Suppressor macrophage treated with lipopolysaccharide for 4 hours (primary cell): ENCODE measurements at regions not wholly inside any gene's neighbourhood (a gene's known extent, or its start where the extent isn't known, plus 50 kb on each side); places are given as distances from the start of the nearest gene placed in this dataset.
"Not testable (repeated sequence)": the region's sequence is repeated elsewhere in the genome, so short reads cannot be mapped to it uniquely, and the experiment has no call there.

Experiments
- DNase-seq: peaks from one replicate; pipeline ENCODE4 v3.0.0-alpha.2; 2020

DNA sequence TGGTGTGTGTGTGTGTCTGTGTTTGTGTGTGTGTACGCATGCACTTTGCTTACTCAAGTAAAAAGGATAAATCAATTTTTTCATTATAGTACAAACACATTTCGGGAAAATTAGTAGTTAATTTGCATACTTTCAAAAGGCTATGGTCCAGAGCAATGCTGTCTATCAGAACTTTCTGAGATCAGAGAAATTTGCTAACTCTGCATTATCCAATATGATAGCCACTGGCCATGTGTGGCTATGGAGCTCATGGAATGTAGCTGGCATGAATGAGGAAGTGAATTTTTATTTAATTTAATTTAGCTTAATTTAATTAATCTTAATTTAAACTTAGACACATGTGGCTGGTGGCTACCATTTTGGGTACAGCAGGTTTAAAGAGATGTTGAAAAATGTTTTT, 289.6 kb downstream of the MAT2B start:
- DNase-seq = no peak

DNA sequence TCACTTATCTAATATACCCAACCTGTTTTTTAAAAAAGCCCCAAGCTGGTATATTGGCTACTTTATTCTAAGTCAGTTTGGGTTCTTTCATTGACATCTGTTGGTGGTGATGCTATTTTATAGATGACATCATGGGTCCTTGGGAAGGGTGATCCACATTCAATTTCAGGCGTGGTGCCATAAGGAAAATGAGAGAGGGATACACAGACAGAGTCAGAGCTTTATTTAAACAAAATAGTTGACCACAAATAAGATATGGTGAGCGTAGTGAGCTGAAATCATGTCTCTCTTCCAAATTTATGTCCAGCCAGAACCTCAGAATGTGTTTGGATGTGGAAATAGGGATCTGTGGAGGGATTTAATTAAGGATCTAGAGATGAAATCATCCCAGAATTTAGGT, 302.4 kb downstream of the MAT2B start:
- no peak for DNase-seq

- no peak for DNase-seq
Measured at GRCh38 chr5:163809473-163809872, 304.1 kb downstream of the MAT2B start.

DNA sequence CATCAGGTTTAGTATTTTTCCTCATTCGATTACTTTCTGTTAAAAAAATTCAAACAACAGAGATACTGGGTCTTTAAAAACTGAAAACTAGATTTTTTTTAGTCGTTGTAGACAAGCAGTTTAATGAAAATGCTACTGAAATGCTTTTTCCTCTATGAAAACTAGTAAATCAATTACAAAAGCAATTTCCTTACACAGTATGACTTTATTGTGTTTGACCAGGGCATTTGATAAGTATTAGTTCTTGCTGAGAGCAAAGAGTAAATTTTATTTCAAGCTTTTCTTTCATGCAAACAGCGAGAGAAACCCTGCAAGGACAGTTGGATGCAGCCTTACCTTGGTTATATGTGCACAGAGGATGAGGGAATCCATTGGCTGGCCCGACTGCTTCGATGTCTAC, 308.5 kb downstream of the MAT2B start:
- no peak for DNase-seq

GRCh38 chr5:163815240-163815791, 309.9 kb downstream of the MAT2B start:
- DNase-seq = no peak

DNA sequence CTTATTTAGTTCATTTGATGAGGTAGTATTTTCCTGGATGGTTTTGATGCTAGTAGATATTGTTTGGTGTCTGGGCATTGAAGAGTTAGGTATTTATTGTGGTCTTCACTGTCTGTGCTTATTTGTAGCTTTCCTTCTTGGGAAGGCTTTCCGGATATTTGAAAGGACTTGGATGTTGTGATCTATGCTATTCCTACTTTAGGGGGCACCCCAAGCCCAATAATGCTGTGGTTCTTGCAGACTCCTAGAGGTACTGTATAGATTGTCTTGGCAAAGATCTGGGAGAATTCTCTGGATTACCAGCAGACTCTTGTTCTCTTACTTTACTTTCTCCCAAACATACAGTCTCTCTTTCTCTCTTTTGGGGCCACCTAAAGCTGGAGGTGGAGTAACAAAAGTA, 315.7 kb downstream of the MAT2B start:
- peak; percentile 3 for DNase-seq

- no peak for DNase-seq
Measured at GRCh38 chr5:163822548-163822947, 317.1 kb downstream of the MAT2B start.

DNA sequence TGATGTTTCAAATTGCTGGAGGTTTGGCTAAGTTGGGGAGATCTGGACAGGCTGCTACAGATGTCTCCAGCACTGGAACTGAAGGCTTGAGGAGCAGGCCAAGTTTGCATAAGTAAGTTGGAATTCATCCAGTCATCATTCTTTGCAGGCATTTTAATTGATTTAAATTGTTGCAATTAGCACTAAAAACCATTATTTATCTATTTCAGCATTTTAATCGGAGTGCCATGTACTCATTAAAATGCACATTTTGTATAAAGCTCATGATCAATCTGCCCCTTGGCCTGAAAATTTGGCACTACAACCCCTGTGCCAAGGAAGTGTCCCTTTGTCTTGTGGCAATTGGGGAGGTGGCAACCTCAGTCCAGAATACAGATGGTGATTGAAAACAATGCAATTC, 320.2 kb downstream of the MAT2B start:
- no peak for DNase-seq

- no peak for DNase-seq
Measured at GRCh38 chr5:163826201-163826600, 320.8 kb downstream of the MAT2B start.

GRCh38 chr5:163832155-163832554, 326.7 kb downstream of the MAT2B start:
- no peak for DNase-seq

GRCh38 chr5:163838738-163839137, 333.3 kb downstream of the MAT2B start:
- no peak for DNase-seq

- no peak for DNase-seq
Measured at GRCh38 chr5:163846512-163846911, 341.1 kb downstream of the MAT2B start.

DNA sequence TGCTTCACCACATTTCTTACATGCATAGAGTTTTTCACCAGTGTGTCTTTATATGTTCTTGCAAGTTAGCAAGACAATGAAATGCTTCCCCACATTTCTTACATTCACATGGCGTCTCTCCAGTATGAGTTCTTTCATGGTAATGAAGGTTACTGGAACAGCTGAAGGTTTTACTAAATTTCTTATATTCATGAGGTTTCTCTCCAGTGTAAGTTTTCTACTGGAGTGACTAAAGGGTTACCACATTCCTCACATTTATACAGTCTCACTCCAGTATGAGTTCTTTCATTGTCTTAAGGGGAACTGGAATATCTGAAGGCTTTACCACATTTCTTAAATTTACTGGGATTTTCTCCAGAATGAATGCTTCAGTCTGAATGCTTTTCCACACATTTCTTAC, 350.3 kb downstream of the MAT2B start:
- no peak for DNase-seq

- no peak for DNase-seq
Measured at GRCh38 chr5:163861670-163862069, 356.3 kb downstream of the MAT2B start.

DNA sequence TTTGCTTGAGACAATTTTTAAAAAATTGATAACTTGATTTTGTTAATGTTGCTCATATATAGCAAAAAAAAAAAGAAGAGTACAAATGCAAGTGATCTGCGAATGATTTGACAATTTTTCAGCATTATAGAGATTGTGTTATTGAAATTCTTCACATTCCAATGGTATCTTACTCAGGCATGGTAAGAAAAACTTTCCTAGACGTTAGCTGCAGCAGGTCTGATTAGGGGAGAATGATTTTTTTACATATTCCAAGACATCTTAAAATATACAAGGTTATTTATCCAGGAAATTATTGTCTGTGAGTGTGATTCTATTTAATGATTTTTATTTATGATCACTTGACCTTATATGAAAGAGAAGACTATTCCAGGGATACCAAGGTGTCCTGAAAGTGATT, 361.9 kb downstream of the MAT2B start:
- DNase-seq = no peak

- no peak for DNase-seq
Measured at GRCh38 chr5:163867738-163868137, 362.3 kb downstream of the MAT2B start.

GRCh38 chr5:163869581-163869980, 364.2 kb downstream of the MAT2B start:
- DNase-seq = no peak

DNA sequence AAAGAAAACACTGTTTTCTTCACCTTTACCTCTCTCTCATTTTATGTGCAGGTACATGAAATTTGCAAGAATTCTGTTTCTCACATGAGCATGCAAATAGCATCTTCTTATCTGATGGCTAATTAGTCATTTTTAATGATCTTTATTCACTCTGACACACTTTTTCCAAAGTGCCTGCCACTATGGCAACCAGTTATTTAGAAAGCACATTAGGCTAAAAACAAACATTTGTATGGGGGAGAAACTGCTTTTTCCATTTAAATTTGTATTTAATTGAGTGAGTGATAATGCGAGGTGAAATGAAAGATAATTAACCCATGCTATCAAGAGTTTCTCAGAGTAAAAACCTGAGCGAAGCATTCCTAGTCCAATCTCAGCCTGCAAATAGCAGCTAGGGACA, 365.0 kb downstream of the MAT2B start:
- no peak for DNase-seq

GRCh38 chr5:163874431-163874830, 369.0 kb downstream of the MAT2B start:
- no peak for DNase-seq

DNA sequence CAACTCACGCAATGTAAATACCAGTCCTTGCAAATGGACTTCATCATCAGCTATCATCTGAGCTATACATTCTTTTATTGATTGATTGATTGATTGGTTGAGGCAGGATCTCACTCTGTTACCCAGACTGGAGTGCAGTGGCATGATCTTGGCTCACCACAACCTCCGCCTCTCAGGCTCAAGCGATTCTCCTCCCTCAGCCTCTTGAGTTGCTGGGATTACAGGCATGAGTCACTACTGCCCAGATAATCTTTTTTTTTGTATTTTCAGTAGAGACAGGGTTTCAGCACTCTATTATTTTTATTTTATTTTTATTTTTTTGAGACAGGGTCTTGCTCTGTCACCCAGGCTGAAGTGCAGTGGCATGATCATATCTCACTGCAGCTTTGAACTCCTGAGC, 369.5 kb downstream of the MAT2B start:
- DNase-seq = not testable (repeated sequence)

DNA sequence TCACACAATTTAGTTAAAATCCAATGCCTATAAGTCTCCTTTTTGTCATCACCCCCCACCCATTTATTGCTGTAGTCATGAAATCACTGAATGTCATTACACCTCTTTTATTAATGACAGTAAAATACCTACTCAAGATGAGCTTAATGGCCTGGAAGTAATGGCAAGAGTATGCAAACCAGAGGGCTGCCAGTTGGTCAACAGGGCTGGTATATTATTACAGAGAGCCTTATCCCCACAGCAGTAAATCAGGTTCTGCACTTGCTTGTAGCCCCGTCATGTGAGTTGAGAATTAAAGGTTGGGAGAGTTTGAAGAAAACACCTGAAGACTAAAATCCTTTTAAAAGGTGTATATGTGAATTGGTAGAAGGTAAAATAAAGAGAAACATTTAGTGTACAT, 372.4 kb downstream of the MAT2B start:
- no peak for DNase-seq

DNA sequence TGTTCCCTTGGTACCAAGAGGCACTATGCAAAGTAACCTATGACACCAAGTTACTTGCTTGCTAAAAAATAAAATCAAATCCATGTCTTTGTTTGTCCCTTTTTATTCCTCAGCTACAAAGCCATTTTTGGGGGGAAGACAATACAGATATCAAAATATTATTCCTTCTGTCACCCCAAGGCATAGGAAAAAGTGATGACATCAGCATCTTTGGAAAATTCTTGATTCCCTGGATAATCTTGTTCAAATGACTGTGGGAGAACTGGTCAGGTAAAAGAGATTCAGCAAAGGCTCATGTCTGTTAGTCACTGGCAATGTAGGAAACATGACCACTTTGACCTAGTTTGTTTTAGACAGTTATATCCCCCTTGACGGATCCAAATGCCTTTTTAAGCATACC, 373.1 kb downstream of the MAT2B start:
- no peak for DNase-seq

- no peak for DNase-seq
Measured at GRCh38 chr5:163880302-163880701, 374.9 kb downstream of the MAT2B start.

- no peak for DNase-seq
Measured at GRCh38 chr5:163885117-163885516, 379.7 kb downstream of the MAT2B start.

DNA sequence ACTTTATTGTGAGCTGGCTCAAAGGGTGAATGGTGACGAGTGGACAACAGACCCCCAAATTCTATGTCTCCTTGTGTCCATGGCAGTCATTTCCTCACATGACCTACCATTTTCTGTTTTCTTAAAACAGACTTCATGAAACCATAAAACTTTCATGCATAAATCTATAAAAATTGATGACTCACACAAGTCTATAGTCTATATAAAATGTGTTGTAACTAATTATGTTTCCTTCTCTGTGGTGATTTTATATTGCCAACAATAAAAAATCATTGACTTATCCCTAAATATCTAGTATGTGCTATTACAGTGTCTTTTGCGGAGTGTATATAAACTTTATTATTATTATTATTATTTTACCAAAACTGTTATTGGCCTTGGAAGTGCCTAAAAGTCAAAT, 382.4 kb downstream of the MAT2B start:
- DNase-seq = no peak

DNA sequence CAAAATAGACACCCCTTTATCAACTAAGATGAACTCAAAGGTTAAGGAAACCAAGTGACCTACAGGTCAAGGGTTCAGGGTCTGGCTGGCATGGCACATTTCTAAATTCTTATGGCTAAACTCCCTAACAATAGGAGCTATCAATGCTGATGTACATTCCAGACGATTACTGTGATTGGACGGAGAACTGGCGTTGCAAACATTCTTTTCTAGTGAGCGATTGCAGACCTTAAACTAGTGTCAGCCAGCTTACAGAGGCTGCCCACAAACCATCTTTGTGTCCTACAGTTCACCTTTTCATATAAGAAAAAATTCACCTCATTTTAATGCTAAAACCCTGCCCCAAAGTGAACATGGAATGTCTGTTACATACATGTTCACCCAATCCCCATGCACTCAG, 382.9 kb downstream of the MAT2B start:
- DNase-seq = no peak
